ENCODE measurements at regions not wholly inside any gene's neighbourhood (a gene's known extent, or its start where the extent isn't known, plus 50 kb on each side); places are given as distances from the start of the nearest gene placed in this dataset.
"Not testable (repeated sequence)": the region's sequence is repeated elsewhere in the genome, so short reads cannot be mapped to it uniquely, and the experiment has no call there.

- DNase-seq = not testable (repeated sequence)
Observed at GRCh38 chr13:80810294-80810693, 469.4 kb upstream of the SPRY2 start.

- no peak for DNase-seq
Observed at GRCh38 chr13:80802946-80803345, 462.0 kb upstream of the SPRY2 start.

GRCh38 chr13:80798576-80799133 lies 457.7 kb upstream of the SPRY2 start:
- no peak for DNase-seq

- DNase-seq = no peak
Observed at GRCh38 chr13:80787604-80788003, 446.7 kb upstream of the SPRY2 start.

GRCh38 chr13:80783926-80784565 lies 443.1 kb upstream of the SPRY2 start:
- peak; percentile 48 for DNase-seq

GRCh38 chr13:80782441-80782840 lies 441.5 kb upstream of the SPRY2 start:
- DNase-seq = no peak

- no peak for DNase-seq
Observed at GRCh38 chr13:80778297-80778696, 437.4 kb upstream of the SPRY2 start.

GRCh38 chr13:80757694-80758093 lies 416.8 kb upstream of the SPRY2 start:
- no peak for DNase-seq

- no peak for DNase-seq
Observed at GRCh38 chr13:80755910-80756309, 415.0 kb upstream of the SPRY2 start.

GRCh38 chr13:80754441-80754840 lies 413.5 kb upstream of the SPRY2 start:
- no peak for DNase-seq

GRCh38 chr13:80753866-80754265 lies 412.9 kb upstream of the SPRY2 start:
- DNase-seq = no peak

GRCh38 chr13:80751854-80752253 lies 410.9 kb upstream of the SPRY2 start:
- no peak for DNase-seq

GRCh38 chr13:80744147-80744914 lies 403.4 kb upstream of the SPRY2 start:
- no peak for DNase-seq

- DNase-seq = peak; percentile 12
Observed at GRCh38 chr13:80742033-80742432, 401.1 kb upstream of the SPRY2 start.

- no peak for DNase-seq
Observed at GRCh38 chr13:80740071-80740470, 399.1 kb upstream of the SPRY2 start.

GRCh38 chr13:80737513-80737912 lies 396.6 kb upstream of the SPRY2 start:
- DNase-seq = no peak

- DNase-seq = no peak
Observed at GRCh38 chr13:80727321-80727975, 386.5 kb upstream of the SPRY2 start.

GRCh38 chr13:80726868-80727267 lies 385.9 kb upstream of the SPRY2 start:
- no peak for DNase-seq

- DNase-seq = no peak
Observed at GRCh38 chr13:80721689-80722088, 380.8 kb upstream of the SPRY2 start.

- DNase-seq = no peak
Observed at GRCh38 chr13:80718970-80719369, 378.0 kb upstream of the SPRY2 start.

GRCh38 chr13:80717776-80718175 lies 376.9 kb upstream of the SPRY2 start:
- no peak for DNase-seq

- peak; percentile 19 for DNase-seq
Observed at GRCh38 chr13:80716610-80717081, 375.7 kb upstream of the SPRY2 start.

GRCh38 chr13:80712026-80712425 lies 371.1 kb upstream of the SPRY2 start:
- DNase-seq = no peak

Measured in left kidney (tissue), 1 donor.